ENCODE measurements at regions not wholly inside any gene's neighbourhood (a gene's known extent, or its start where the extent isn't known, plus 50 kb on each side); places are given as distances from the start of the nearest gene placed in this dataset.

DNA sequence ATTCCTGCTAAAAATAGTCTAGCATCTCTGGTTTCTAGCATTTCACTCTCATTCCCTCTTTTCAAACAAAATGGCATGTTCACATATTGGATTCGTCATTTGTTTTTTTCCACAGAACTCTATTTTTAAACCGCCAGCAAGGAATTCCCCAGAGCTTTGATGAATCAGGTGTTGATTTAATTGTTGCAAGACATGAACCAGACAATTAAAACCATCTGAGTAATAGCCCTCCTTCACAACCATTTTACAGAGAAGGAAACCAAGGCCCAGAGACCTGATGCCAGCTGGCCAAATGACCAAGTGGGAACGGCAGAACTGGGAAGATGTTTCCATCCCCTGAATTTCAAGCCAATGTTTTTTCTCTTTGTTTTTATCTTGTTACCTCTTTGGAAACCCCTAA is 167.0 kb downstream of the CAAP1 start:
- H2BK120ac ChIP-seq (replicated peaks; ENCODE audit: low read depth, low read length), result no peak overlapping the region
- no peak overlapping the region for H3K14ac ChIP-seq (ENCODE audit: insufficient read length)
- ChIA-PET POLR2A (ENCODE audit: partially characterized antibody) (no interaction called here), CTCF (ENCODE audit: partially characterized antibody) (interaction anchor here (1.1 to 3.1 kb wide), 4 partner anchors 8 to 133 kb away, joined by 3 to 26 read pairs (median 3); no protein-coding TSS in a partner anchor)
- H2AK5ac ChIP-seq (ENCODE audit: low read depth, low read length), result no peak overlapping the region
- no peak overlapping the region for H4K5ac ChIP-seq (ENCODE audit: insufficient read length, low read depth, low read length)
- FAIRE-seq (no peak), DNase-seq (ENCODE audit: low read depth in 1 of 2, low spot score in 2 of 2) (no peak)
- H3K9ac ChIP-seq (replicated peaks in 1 of 4; ENCODE audit: extremely low read depth in 1 of 4, low read depth in 3 of 4, low read length in 3 of 4), result no peak overlapping the region
- H3K9me3 ChIP-seq (ENCODE audit: insufficient read depth in 2 of 2, low read depth in 1 of 2, low read length in 1 of 2), result no peaks in the 10 kb centered on the region
- H3K27ac ChIP-seq (ENCODE audit: low read depth, low read length), result no peak overlapping the region
- H3K79me1 ChIP-seq (ENCODE audit: low read depth, low read length), result no peaks in the 10 kb centered on the region
- H4K91ac ChIP-seq (replicated peaks; ENCODE audit: insufficient read length, low read length), result no peak overlapping the region
- WGBS, 2 experiments (ENCODE audit: extremely low coverage in 1 of 2, insufficient coverage in 1 of 2, insufficient read length in 1 of 2, insufficient replicate concordance in 2 of 2, low coverage in 1 of 2, low lambda C conversion rate in 2 of 2, missing lambda C conversion rate in 1 of 2), result 69% methylated on average over 3 of the region's 3 CpGs; no CpG with 5 or more reads in 1 of the 2 experiments
- H2BK15ac ChIP-seq (ENCODE audit: low read length), result no peak overlapping the region
- no peak overlapping the region for H3K4ac ChIP-seq (replicated peaks; ENCODE audit: insufficient read length, low read depth, low read length)
- H3K56ac ChIP-seq (replicated peaks; ENCODE audit: insufficient read length, low read depth, low read length), result no peak overlapping the region
- no peaks in the 10 kb centered on the region for H4K20me1 ChIP-seq (replicated peaks in 1 of 2; ENCODE audit: control insufficient read depth in 1 of 2, insufficient read depth in 2 of 2, low read length in 2 of 2)
- H2BK12ac ChIP-seq (ENCODE audit: low read depth, low read length), result no peak overlapping the region
- H3K36me3 ChIP-seq (ENCODE audit: control insufficient read depth in 2 of 4, insufficient read depth in 4 of 4, low read length in 3 of 4), result no peaks in the 10 kb centered on the region
- no peak overlapping the region for H3K4me2 ChIP-seq (ENCODE audit: insufficient read depth in 1 of 2, low read depth in 2 of 2, low read length in 2 of 2)
- H2AFZ ChIP-seq (ENCODE audit: low read length), result no peak overlapping the region
- no peak overlapping the region for H3K18ac ChIP-seq (ENCODE audit: extremely low read depth, low read length)
- no peaks in the 10 kb centered on the region; the same call in 1 of the 2 replicates for H3K23me2 ChIP-seq (ENCODE audit: low read depth, low read length)
- H2BK20ac ChIP-seq (ENCODE audit: low read length), result no peak overlapping the region
- no peaks in the 10 kb centered on the region for H3K79me2 ChIP-seq (ENCODE audit: control insufficient read depth in 1 of 2, insufficient read depth in 2 of 2, low read length in 2 of 2)
- H4K8ac ChIP-seq (ENCODE audit: extremely low read depth, insufficient read depth, low read length), result no peak overlapping the region
- H3K27me3 ChIP-seq (replicated peaks in 1 of 4; ENCODE audit: control insufficient read depth in 3 of 4, extremely low read depth in 1 of 4, insufficient read depth in 3 of 4, low read length in 3 of 4), result no peaks in the 10 kb centered on the region
- no peak overlapping the region for H3K4me3 ChIP-seq (ENCODE audit: extremely low read depth in 1 of 4, insufficient read depth in 2 of 4, low read depth in 3 of 4, low read length in 4 of 4)
- no peak overlapping the region for H3K23ac ChIP-seq (ENCODE audit: insufficient read length)
- no peak overlapping the region for H2BK5ac ChIP-seq (ENCODE audit: low read depth, low read length)
- no peaks in the 10 kb centered on the region; a peak in 2 of 7 replicates for H3K4me1 ChIP-seq (replicated peaks in 1 of 4; ENCODE audit: control insufficient read depth in 3 of 4, insufficient read depth in 4 of 4, low read length in 3 of 4)
- no peak for TF ChIP-seq KDM4A (IDR thresholded peaks at IDR 0.05; ENCODE audit: low read depth, low read length, severe bottlenecking)
- TF ChIP-seq CHD2 (IDR thresholded peaks at IDR 0.05; ENCODE audit: low read length), result no peak
- TF ChIP-seq SUZ12 (IDR thresholded peaks at IDR 0.05; ENCODE audit: low read length), result no peak
- TF ChIP-seq, protein P1, sequence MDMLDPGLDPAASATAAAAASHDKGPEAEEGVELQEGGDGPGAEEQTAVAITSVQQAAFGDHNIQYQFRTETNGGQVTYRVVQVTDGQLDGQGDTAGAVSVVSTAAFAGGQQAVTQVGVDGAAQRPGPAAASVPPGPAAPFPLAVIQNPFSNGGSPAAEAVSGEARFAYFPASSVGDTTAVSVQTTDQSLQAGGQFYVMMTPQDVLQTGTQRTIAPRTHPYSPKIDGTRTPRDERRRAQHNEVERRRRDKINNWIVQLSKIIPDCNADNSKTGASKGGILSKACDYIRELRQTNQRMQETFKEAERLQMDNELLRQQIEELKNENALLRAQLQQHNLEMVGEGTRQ (IDR thresholded peaks at IDR 0.05; ENCODE audit: low read length), result no peak
- TF ChIP-seq RFX5 (IDR thresholded peaks at IDR 0.05; ENCODE audit: borderline replicate concordance, low read depth, low read length), result no peak
- TF ChIP-seq NRF1 (IDR thresholded peaks at IDR 0.05; ENCODE audit: low read depth, low read length), result no peak
- no peak for TF ChIP-seq SIN3A (conservative IDR thresholded peaks at IDR 0.05 in 1 of 2, IDR thresholded peaks at IDR 0.05 in 1 of 2; ENCODE audit: low read depth in 1 of 2, low read length in 2 of 2)
- no peak for TF ChIP-seq BRCA1 (IDR thresholded peaks at IDR 0.05; ENCODE audit: low read depth, low read length)
- no peak for TF ChIP-seq CBX5 (IDR thresholded peaks at IDR 0.05; ENCODE audit: low read depth, low read length)
- TF ChIP-seq, protein P2, sequence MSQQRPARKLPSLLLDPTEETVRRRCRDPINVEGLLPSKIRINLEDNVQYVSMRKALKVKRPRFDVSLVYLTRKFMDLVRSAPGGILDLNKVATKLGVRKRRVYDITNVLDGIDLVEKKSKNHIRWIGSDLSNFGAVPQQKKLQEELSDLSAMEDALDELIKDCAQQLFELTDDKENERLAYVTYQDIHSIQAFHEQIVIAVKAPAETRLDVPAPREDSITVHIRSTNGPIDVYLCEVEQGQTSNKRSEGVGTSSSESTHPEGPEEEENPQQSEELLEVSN (IDR thresholded peaks at IDR 0.05), result no peak
- TF ChIP-seq RBBP5 (IDR thresholded peaks at IDR 0.05; ENCODE audit: borderline replicate concordance, low read depth, low read length), result no peak
- no peak for TF ChIP-seq BACH1 (IDR thresholded peaks at IDR 0.05; ENCODE audit: low read length)
- no peak for TF ChIP-seq EP300 (IDR thresholded peaks at IDR 0.05; ENCODE audit: borderline replicate concordance in 1 of 2, low read depth in 2 of 2, low read length in 2 of 2)
